K562 (cell line): ENCODE measurements at regions not wholly inside any gene's neighbourhood (a gene's known extent, or its start where the extent isn't known, plus 50 kb on each side); places are given as distances from the start of the nearest gene placed in this dataset.

Experiments used
- ATAC-seq: fragments of 200-7000 bp; cut with Tn5 transposase; 3 replicates; pipeline ENCODE4 v1.9.1; 2020; ENCODE audit warnings: moderate library complexity
- BruUV-seq: library from RNA; stranded (reverse); fragments of 400-500 nt; replicated peaks from 2 replicates; lab custom pipeline; 2021; lab: Mats Ljungman, UMichigan
- CTCF ChIA-PET: fragments of 300-600 bp; formaldehyde crosslinking; extraction: SDS; loops from one replicate; lab custom pipeline; 2021; ENCODE audit warnings: low intra/inter-chr PET ratio; lab: Yijun Ruan, JAX
- POLR2A ChIA-PET: fragments of 300-600, 350-650 bp; sonication (Branson Sonifier 250); formaldehyde crosslinking; extraction: SDS; loops from one replicate; lab custom pipeline; 2021; ENCODE audit warnings: antibody characterized with exemption, inconsistent platforms; lab: Yijun Ruan, JAX
- DNase-seq, 4 experiments: peaks; one replicate each; pipeline versions ENCODE4 v3.0.0 to v3.0.0-alpha.2; 2011 to 2018; ENCODE audit warnings: low spot score in 3 of 4, mixed read lengths in 3 of 4; ENCODE audit errors: extremely low read depth in 1 of 4
- FAIRE-seq: peaks from 2 replicates; lab custom pipeline; 2011; peaks lifted over from hg19 to GRCh38; lab: Jason Lieb, UNC
- H2AFZ ChIP-seq: 2 replicates; pipeline ENCODE4 v1.6.0; 2011; ENCODE audit warnings: low read depth, low read length, control low read depth, inconsistent platforms
- H3K27ac ChIP-seq: fragments of 200-600 bp; 3 replicates; pipeline ENCODE4 v1.8.0; 2011; ENCODE audit warnings: low read depth, mild to moderate bottlenecking, control low read depth, inconsistent platforms, low read length, moderate library complexity, mixed read lengths; ENCODE audit errors: extremely low read depth
- H3K27me3 ChIP-seq, 2 experiments: fragments of 300-600 bp in 1 of 2; 2 replicates in 1 of 2; 3 replicates in 1 of 2; pipeline versions ENCODE4 v1.6.0 to v1.8.0; 2011; ENCODE audit warnings: inconsistent platforms in 2 of 2, low read length in 2 of 2, mild to moderate bottlenecking in 1 of 2, mixed read lengths in 1 of 2, moderate library complexity in 1 of 2; ENCODE audit not compliant: control insufficient read depth in 2 of 2, insufficient read depth in 2 of 2
- H3K36me3 ChIP-seq: fragments of 300-600 bp; 3 replicates; pipeline ENCODE4 v1.8.0; 2011; ENCODE audit warnings: mild to moderate bottlenecking, low read length, inconsistent platforms; ENCODE audit not compliant: control insufficient read depth, insufficient read depth
- H3K4me1 ChIP-seq, 2 experiments: fragments of 200-600 bp in 1 of 2; replicated peaks in 1 of 2; 2 replicates in 1 of 2; 3 replicates in 1 of 2; pipeline versions ENCODE4 v1.5.1 to v1.8.0; 2011; ENCODE audit warnings: inconsistent platforms in 2 of 2, low read length in 2 of 2, mild to moderate bottlenecking in 1 of 2, mixed read lengths in 1 of 2, moderate library complexity in 1 of 2; ENCODE audit not compliant: control insufficient read depth in 2 of 2, insufficient read depth in 2 of 2
- H3K4me2 ChIP-seq: 2 replicates; pipeline ENCODE4 v1.6.1; 2011; ENCODE audit warnings: low read length, control low read depth, inconsistent platforms, mixed read lengths; ENCODE audit not compliant: insufficient read depth
- H3K4me3 ChIP-seq: fragments of 200-600 bp; sonication (generic), shearing (Covaris generic); 2 replicates; pipeline ENCODE4 v1.5.1; 2016; ENCODE audit warnings: control low read depth, inconsistent platforms
- H3K79me2 ChIP-seq: fragments of 200-600 bp; 3 replicates; pipeline ENCODE4 v1.8.0; 2011; ENCODE audit warnings: low read length, inconsistent platforms; ENCODE audit not compliant: control insufficient read depth, insufficient read depth
- H3K9ac ChIP-seq, 2 experiments: 2 replicates each; pipeline versions ENCODE4 v1.6.0 to v1.6.1; 2011; ENCODE audit warnings: low read depth in 2 of 2, low read length in 2 of 2, control low read depth in 1 of 2, inconsistent platforms in 1 of 2, mild to moderate bottlenecking in 1 of 2, mixed read lengths in 1 of 2; ENCODE audit not compliant: insufficient read depth in 1 of 2
- H3K9me1 ChIP-seq: one replicate; pipeline ENCODE4 v1.6.0; 2011; ENCODE audit warnings: inconsistent platforms, mild to moderate bottlenecking, low read length, moderate library complexity; ENCODE audit not compliant: control insufficient read depth, insufficient read depth
- H3K9me3 ChIP-seq: replicated peaks from 2 replicates; pipeline ENCODE4 v1.5.1; 2011; ENCODE audit warnings: low read depth, low read length, inconsistent platforms; ENCODE audit not compliant: control insufficient read depth, insufficient read depth
- H4K20me1 ChIP-seq: replicated peaks from 2 replicates; pipeline ENCODE4 v1.6.1; 2011; ENCODE audit warnings: low read length, inconsistent platforms, mixed read lengths; ENCODE audit not compliant: control insufficient read depth, insufficient read depth
- ARNT ChIP-seq, 2 experiments: fragments of 450-650 bp; IDR thresholded peaks; 2 replicates each; pipeline ENCODE4 v1.6.1; 2016; ENCODE audit warnings: mild to moderate bottlenecking in 1 of 2
- ATF1 ChIP-seq, 2 experiments: fragments of 450-650 bp in 1 of 2; IDR thresholded peaks; 2 replicates each; pipeline ENCODE4 v1.6.1; 2016; ENCODE audit warnings: missing compliant biosample characterization in 1 of 2, missing genetic modification characterization in 1 of 2
- CSDE1 ChIP-seq, 2 experiments: fragments of 450-650 bp; IDR thresholded peaks; 2 replicates each; pipeline ENCODE4 v1.6.1; 2016; ENCODE audit warnings: mild to moderate bottlenecking in 1 of 2
- EGR1 ChIP-seq: fragments of 450-650 bp; conservative IDR thresholded peaks from 2 replicates; pipeline ENCODE4 v1.6.1; 2017; ENCODE audit warnings: mild to moderate bottlenecking
- FOS ChIP-seq: IDR thresholded peaks from 3 replicates; pipeline ENCODE4 v1.6.1; 2011; ENCODE audit not compliant: insufficient read length; ENCODE audit errors: extremely low read depth
- GTF2A2 ChIP-seq: IDR thresholded peaks from 2 replicates; pipeline ENCODE4 v1.6.1; 2016; ENCODE audit warnings: mild to moderate bottlenecking, missing genetic modification characterization, missing compliant biosample characterization
- KLF16 ChIP-seq: IDR thresholded peaks from 2 replicates; pipeline ENCODE4 v1.6.1; 2016; ENCODE audit warnings: antibody characterized with exemption
- MAZ ChIP-seq, 2 experiments: fragments of 450-650 bp in 1 of 2; sonication (generic) in 1 of 2; formaldehyde crosslinking; IDR thresholded peaks in 1 of 2; conservative IDR thresholded peaks in 1 of 2; 2 replicates each; pipeline versions ENCODE4 v1.4.0 to v1.5.0; 2020; ENCODE audit warnings: mild to moderate bottlenecking in 1 of 2, missing genetic modification reagents in 1 of 2
- MBD2 ChIP-seq: sonication (generic); IDR thresholded peaks from 2 replicates; pipeline ENCODE4 v1.6.1; 2016; ENCODE audit warnings: low read depth, borderline replicate concordance
- MEF2D ChIP-seq: conservative IDR thresholded peaks from 2 replicates; pipeline ENCODE4 v1.6.1; 2016; ENCODE audit warnings: low read depth, missing genetic modification characterization, missing compliant biosample characterization
- MTA1 ChIP-seq: fragments of 450-650 bp; IDR thresholded peaks from 2 replicates; pipeline ENCODE4 v1.6.1; 2017; ENCODE audit warnings: borderline replicate concordance
- NBN ChIP-seq: fragments of 450-650 bp; IDR thresholded peaks from 2 replicates; pipeline ENCODE4 v1.6.1; 2016; ENCODE audit warnings: low read depth, mild to moderate bottlenecking
- RBM25 ChIP-seq: fragments of 200-400 bp; formaldehyde crosslinking; IDR thresholded peaks from 2 replicates; pipeline ENCODE4 v1.6.1; 2018; ENCODE audit warnings: low read length, low read depth, moderate library complexity; ENCODE audit not compliant: severe bottlenecking
- SAFB ChIP-seq: fragments of 200-400 bp; formaldehyde crosslinking; IDR thresholded peaks from 2 replicates; pipeline ENCODE4 v1.6.1; 2017; ENCODE audit warnings: low read depth, low read length, borderline replicate concordance
- SMARCE1 ChIP-seq: fragments of 450-650 bp; IDR thresholded peaks from 2 replicates; pipeline ENCODE4 v1.7.1; 2016; ENCODE audit warnings: mild to moderate bottlenecking
- SOX6 ChIP-seq: fragments of 450-650 bp; IDR thresholded peaks from 2 replicates; pipeline ENCODE4 v1.6.1; 2014; ENCODE audit warnings: mild to moderate bottlenecking
- TBL1XR1 ChIP-seq, 2 experiments: IDR thresholded peaks; 2 replicates each; pipeline ENCODE4 v1.6.1; 2012; ENCODE audit warnings: improper control_type of control experiment in 2 of 2, low read length in 2 of 2, mild to moderate bottlenecking in 1 of 2
- ZNF239 ChIP-seq: fragments of 250-450 bp; sonication (Bioruptor Pico); IDR thresholded peaks from 2 replicates; pipeline ENCODE4 v1.4.0; 2020; ENCODE audit warnings: mild to moderate bottlenecking
- ZNF263 ChIP-seq: sonication (generic); formaldehyde crosslinking; IDR thresholded peaks from 2 replicates; pipeline ENCODE4 v1.8.0; 2022; ENCODE audit warnings: mild to moderate bottlenecking, missing genetic modification reagents, borderline replicate concordance
- ZNF586 ChIP-seq: fragments of 450-650 bp; formaldehyde crosslinking; conservative IDR thresholded peaks from 2 replicates; pipeline ENCODE4 v1.4.0; 2020; ENCODE audit warnings: mild to moderate bottlenecking, moderate library complexity
- WGBS: fragments of 100-300 bp; shearing (Covaris generic); methylation state at CpG from one replicate; pipeline ENCODE4 v1.1.6; 2016; ENCODE audit warnings: low coverage, mixed read lengths; ENCODE audit not compliant: insufficient coverage; ENCODE audit errors: missing lambda C conversion rate; 5-methylcytosine and 5-hydroxymethylcytosine counted together
- in situ Hi-C: fragments of 300-500 bp; cut with MboI; formaldehyde crosslinking; loops from 4 replicates; pipeline ENCODE4 v1.15.0; 2018; ENCODE audit warnings: inconsistent platforms, mixed read lengths
- intact Hi-C: fragments of 100-400 bp; cut with micrococcal nuclease; formaldehyde crosslinking; loops from 2 replicates; pipeline ENCODE4 v1.14.2; 2022
- TF ChIP-seq, protein P1 (sequence below), 2 experiments: fragments of 450-650 bp; IDR thresholded peaks; 2 replicates each; pipeline ENCODE4 v1.6.1; 2016
- TF ChIP-seq, protein P2 (sequence below): fragments of 450-650 bp; formaldehyde crosslinking; IDR thresholded peaks from 2 replicates; pipeline ENCODE4 v1.4.0; 2022; ENCODE audit warnings: missing genetic modification characterization
- TF ChIP-seq, protein P3 (sequence below): fragments of 450-650 bp; formaldehyde crosslinking; IDR thresholded peaks from 2 replicates; pipeline ENCODE4 v1.4.0; 2022; ENCODE audit warnings: missing genetic modification characterization

DNA sequence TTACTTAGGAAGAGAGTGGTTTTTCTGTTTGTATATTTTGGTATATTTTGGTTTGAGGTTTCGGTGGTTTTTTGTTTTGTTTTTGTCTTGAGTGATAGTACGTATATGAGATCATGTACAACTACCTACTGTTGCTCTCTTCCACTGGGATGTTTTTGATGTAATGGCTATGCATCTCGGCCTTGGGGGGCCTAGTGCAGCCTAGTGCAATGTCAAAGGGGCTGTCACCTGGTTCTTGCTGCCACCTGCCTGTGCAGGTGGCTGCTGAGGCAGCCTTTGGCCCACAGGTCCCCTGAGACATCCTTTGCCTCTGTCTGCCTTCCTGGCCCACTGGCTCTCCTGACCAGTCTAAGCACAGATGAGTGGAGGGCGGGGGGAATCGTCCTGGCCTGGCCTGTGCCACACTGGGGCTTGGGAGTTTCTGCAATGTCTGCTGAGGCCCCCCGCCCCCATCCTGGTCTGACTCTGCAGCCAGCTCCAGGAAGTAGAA lies 546.6 kb downstream of the CD83 start:
- FAIRE-seq (no peak), ATAC-seq (no peak), DNase-seq (no peak)
- Histone ChIP-seq H4K20me1 (no peaks in the 10 kb centered on the region), H3K4me3 (no peak overlapping the region), H3K79me2 (no peaks in the 10 kb centered on the region), H3K9me3 (no peaks in the 10 kb centered on the region), H3K9ac (peak overlapping the region in 1 of 2 experiments; percentile 73; a peak in 2 of 4 replicates), H3K9me1 (no peaks in the 10 kb centered on the region), H3K36me3 (no peaks in the 10 kb centered on the region), H3K27me3 (no peaks in the 10 kb centered on the region), H3K4me1 (peaks cover 4 to 22% of the 10 kb centered on the region in 2 experiments; a peak in 3 of 5 replicates), H3K27ac (no peak overlapping the region), H3K4me2 (no peak overlapping the region), H2AFZ (no peak overlapping the region)
- WGBS = 34% methylated on average over 6 of the region's 6 CpGs
- POLR2A ChIA-PET = no interaction called here
- no TSS peak for BruUV-seq
- intact Hi-C loops (no loop called here), in situ Hi-C loops (no loop called here)
- CTCF ChIA-PET = no interaction called here
- TF ChIP-seq SAFB (no peak), MTA1 (no peak), KLF16 (no peak), FOS (no peak), MAZ (CRISPR knock-in tag; conservative IDR thresholded peaks at IDR 0.05 in 1 of 2, IDR thresholded peaks at IDR 0.05 in 1 of 2) (0 out of 4 replicates have a peak, but pooled peaks of 1 of the 2 experiments have one; percentile 9), ARNT (IDR thresholded peaks at IDR 0.05) (no peak), NBN (no peak), ZNF239 (CRISPR knock-in tag) (no peak), TBL1XR1 (IDR thresholded peaks at IDR 0.05; ENCODE audit: low read length in 2 of 2) (no peak), ATF1 (CRISPR knock-in tag; IDR thresholded peaks at IDR 0.05) (no peak), ATF1 (tag; IDR thresholded peaks at IDR 0.05) (no peak), EGR1 (no peak), MEF2D (tag) (no peak), SOX6 (no peak), ZNF586 (CRISPR knock-in tag) (no peak), MBD2 (no peak), CSDE1 (IDR thresholded peaks at IDR 0.05) (no peak), GTF2A2 (tag) (no peak), ZNF263 (CRISPR knock-in tag) (no peak), RBM25 (no peak), SMARCE1 (peak; percentile 16; the same call in 1 of the 2 replicates)
- TF ChIP-seq, protein P1, sequence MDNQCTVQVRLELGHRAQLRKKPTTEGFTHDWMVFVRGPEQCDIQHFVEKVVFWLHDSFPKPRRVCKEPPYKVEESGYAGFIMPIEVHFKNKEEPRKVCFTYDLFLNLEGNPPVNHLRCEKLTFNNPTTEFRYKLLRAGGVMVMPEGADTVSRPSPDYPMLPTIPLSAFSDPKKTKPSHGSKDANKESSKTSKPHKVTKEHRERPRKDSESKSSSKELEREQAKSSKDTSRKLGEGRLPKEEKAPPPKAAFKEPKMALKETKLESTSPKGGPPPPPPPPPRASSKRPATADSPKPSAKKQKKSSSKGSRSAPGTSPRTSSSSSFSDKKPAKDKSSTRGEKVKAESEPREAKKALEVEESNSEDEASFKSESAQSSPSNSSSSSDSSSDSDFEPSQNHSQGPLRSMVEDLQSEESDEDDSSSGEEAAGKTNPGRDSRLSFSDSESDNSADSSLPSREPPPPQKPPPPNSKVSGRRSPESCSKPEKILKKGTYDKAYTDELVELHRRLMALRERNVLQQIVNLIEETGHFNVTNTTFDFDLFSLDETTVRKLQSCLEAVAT (IDR thresholded peaks at IDR 0.05) = 0 out of 4 replicates have a peak, but pooled peaks of 1 of the 2 experiments have one; percentile 73
- TF ChIP-seq, protein P2, sequence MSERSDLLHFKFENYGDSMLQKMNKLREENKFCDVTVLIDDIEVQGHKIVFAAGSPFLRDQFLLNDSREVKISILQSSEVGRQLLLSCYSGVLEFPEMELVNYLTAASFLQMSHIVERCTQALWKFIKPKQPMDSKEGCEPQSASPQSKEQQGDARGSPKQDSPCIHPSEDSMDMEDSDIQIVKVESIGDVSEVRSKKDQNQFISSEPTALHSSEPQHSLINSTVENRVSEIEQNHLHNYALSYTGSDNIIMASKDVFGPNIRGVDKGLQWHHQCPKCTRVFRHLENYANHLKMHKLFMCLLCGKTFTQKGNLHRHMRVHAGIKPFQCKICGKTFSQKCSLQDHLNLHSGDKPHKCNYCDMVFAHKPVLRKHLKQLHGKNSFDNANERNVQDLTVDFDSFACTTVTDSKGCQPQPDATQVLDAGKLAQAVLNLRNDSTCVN (CRISPR knock-in tag) = no peak
- TF ChIP-seq, protein P3, sequence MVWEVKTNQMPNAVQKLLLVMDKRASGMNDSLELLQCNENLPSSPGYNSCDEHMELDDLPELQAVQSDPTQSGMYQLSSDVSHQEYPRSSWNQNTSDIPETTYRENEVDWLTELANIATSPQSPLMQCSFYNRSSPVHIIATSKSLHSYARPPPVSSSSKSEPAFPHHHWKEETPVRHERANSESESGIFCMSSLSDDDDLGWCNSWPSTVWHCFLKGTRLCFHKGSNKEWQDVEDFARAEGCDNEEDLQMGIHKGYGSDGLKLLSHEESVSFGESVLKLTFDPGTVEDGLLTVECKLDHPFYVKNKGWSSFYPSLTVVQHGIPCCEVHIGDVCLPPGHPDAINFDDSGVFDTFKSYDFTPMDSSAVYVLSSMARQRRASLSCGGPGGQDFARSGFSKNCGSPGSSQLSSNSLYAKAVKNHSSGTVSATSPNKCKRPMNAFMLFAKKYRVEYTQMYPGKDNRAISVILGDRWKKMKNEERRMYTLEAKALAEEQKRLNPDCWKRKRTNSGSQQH (CRISPR knock-in tag) = no peak
